HG03196 (cell line): ENCODE measurements at regions not wholly inside any gene's neighbourhood (a gene's known extent, or its start where the extent isn't known, plus 50 kb on each side); places are given as distances from the start of the nearest gene placed in this dataset.

Experiments
- ATAC-seq: cut with Tn5 transposase; IDR thresholded peaks from one replicate; pipeline ENCODE4 v1.9.1; 2021; ENCODE audit not compliant: unreplicated experiment

DNA sequence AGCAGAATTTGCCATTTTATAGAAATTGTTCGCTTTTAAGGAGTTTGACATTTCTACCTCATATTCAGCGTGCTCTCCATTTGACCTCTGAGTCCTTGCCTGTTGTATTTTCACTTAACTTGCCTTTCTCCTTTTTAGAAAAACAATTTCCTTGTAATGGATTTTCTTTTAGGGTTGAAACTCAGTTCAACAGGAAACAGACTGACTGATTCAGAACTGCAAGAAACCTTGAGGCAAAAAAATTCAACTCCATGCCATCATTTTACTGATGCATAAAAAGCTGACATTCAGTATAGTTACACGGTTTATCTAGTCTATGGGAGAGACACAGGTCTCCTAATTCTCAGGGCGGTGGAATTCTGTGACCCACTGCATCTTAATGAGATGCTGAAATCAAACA is 59.8 kb downstream of the MRPS30 start:
- no peak for ATAC-seq

GRCh38 chr5:44869928-44870327 is 61.2 kb downstream of the MRPS30 start:
- ATAC-seq: no peak

- no peak for ATAC-seq
Measured at GRCh38 chr5:44870430-44870829, 61.7 kb downstream of the MRPS30 start.

DNA sequence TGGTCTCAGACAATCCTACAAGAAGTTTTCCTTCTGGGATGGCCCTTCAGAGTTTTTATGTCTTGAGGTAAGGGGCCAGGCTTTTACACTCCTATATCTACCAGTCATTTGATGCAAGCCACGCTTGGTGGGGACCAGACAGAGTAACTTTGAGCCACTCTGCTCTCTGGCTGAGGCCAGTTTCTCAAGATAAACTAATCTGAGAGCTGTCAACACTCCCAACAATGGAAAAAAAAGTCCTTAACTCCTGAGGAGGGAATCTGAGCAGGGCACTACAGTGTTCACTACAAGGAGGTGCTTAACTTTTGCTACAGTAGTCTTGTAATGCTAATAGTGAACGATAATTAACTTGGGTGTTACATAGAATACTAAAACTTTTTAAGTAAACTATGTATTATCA is 62.7 kb downstream of the MRPS30 start:
- no peak for ATAC-seq

GRCh38 chr5:44875661-44876605 is 67.2 kb downstream of the MRPS30 start:
- ATAC-seq: peak; percentile 100

DNA sequence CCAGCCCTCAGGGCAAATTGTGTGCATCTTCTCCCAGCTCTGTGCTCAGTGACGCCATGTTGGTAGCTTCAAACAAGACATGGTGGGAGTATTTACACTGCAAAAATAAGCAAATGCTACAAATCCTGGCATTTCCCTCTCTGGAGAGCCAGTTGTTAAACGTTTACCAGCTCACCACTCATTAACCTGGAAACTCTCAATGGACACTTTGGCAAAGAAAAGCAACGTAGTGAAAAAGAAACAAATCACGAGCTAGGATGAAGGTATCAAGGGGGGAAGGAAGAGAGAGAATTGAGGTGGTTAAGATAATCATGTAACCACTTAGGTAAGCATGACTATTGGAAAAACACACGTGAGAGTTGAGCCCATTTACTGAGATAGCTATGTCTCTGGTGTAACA is 72.5 kb downstream of the MRPS30 start:
- no peak for ATAC-seq

DNA sequence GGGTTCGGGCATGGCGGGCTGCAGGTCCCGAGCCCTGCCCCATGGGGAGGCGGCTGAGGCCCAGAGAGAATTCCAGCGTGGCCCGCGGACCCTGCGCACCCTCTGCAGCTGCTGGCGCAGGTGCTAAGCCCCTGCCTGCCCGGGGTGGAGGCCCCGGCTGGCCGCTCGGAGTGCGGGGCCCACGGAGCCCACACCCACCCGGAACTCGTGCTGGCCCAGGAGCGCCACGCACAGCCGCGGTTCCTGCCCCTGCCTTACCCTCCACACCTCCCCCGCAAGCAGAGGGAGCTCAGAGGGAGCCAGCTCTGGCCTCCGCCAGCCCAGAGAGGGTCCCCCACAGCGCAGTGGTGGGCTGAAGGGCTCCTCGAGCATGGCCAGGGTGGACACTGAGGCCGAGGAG is 75.3 kb downstream of the MRPS30 start:
- no peak for ATAC-seq

DNA sequence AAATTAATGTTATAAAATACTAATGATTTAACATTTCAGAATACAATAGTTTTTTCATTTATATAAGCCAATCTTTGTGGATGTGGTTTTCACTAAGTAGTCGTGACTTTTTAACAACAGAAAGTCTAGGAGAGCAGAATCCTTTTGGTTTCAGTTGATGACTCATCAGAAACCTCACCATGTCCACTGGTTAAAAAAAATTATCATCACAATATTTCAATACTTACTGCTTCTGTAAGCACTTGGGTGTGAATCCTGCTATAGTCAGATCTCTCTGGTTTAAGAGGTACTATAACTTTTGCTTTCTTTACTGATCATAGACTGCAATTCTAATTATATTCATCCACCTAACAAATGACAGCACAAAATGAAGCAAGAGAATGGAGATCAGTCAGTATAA is 77.2 kb downstream of the MRPS30 start:
- peak; percentile 95 for ATAC-seq

DNA sequence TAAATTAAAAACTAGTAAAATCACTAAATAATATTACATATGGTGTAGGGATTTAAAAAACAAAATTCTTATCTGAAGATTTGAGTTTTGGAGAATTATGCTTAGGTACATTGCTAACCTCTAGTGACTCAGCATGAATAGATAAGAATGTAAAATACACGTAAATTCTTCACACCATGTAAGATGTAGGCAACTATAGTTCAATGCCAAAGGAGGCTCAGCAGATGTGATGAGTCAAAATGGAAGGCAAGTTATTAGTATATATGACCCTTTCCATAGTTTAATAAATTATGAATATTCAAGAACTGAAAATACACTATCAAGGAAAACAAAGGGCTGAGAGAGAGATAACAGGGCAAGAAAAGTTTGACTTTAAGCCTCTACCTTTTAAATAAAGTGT is 79.0 kb downstream of the MRPS30 start:
- ATAC-seq: no peak

DNA sequence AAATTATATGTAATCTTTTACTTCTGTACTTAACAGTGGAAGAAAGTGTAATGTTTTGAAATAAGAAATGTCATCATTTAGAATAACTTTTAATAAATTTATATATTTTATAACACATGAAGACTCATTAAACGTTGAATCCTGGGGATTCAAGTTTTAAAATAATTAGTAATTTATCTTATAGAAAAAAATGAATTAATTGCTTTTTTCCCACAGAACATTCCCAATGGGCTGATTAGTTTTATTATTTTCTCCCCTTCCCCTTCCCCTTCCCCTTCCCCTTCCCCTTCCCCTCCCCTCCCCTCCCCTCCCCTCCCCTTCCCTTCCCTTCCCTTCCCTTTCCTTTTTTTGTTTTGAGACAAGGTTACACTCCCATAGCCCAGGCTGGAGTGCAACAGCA is 79.7 kb downstream of the MRPS30 start:
- no peak for ATAC-seq

GRCh38 chr5:44891116-44891515 is 82.4 kb downstream of the MRPS30 start:
- no peak for ATAC-seq

DNA sequence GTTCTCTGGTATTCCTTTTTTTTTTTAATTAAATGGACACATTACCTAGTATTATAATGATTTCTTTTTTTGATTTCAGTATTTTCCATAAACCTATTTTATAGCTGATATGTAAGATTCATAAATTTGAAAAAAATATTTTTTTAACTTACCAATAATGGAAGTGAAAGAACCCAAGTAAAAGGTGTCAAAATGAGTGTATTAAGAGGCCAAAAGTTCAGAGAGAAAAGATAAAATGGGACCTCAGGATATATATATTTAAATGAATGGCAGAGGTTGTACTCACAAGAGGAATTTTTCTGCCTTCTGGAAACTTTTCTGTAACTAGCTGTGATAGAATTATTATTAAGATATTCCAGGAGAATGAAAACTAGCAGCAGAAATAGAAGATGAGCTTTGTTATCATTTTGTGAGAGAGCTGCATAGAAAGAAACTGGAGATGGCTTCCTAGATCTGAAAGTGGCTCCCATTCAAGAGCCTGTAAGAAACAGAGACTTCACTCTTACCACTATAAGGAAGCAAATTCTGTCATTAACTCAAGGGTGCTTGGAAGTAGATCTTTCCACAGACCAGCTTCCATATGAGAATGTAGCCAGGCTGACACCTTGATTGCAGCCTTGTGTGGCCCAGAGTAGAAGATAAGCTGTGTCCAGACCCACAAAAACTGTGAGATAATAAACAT is 91.7 kb downstream of the MRPS30 start:
- ATAC-seq: no peak

DNA sequence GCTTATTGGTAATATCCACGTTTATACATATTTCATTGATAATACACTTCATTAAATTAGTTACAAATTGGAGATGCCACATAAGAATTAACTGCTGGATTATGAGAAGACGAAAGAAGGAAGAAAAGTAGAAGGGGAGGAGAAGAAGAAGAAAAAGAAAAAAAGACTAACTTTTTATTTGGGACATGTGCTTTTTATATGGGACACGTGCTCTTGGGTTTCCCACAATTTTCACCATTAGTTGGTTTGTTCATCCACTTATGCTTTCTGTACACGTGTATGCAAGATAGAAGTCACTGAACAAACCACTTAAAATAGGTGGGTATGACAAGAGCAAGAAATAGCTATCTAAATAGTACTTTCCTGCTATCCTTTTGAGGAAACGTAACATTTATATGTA is 98.6 kb downstream of the MRPS30 start:
- ATAC-seq: no peak

- ATAC-seq: no peak
Measured at GRCh38 chr5:44909004-44909403, 100.3 kb downstream of the MRPS30 start.

DNA sequence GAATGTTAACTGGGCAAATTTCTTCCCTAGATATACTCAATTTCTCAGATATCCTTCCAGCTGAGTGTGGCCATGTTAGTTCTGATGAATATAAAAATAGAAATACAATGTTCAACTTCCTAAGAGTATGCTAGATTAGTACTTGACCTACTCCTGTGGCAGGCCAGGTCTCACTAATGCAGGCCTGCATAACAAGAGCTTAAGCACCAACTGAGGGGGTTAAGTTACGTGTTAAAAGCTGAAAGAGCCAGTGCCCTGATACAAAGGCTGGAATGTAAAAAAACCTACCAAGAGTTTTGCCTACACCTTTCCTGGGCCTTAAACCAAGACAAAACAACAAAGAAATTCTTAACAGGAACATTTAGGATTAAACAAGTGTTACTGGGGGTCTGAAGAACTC is 102.8 kb downstream of the MRPS30 start:
- no peak for ATAC-seq

DNA sequence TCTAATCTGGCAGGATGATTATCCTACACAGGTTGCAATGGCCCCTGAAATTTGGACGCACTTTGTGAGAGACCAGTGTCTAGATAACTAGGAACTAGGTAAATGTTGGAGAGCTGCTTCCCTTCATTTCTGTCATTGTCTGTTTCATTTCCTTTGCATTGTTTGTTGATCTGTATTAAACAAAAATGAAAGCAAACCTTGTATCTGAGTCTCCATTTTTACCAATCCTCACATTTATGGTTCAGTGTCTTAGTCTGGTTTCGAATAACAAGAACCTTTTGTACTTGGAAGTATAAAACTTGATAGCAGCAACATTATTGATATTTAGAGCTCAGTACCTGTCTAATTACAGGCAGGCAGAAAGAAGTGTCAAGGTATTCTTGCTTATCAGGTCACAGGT is 105.5 kb downstream of the MRPS30 start:
- no peak for ATAC-seq

DNA sequence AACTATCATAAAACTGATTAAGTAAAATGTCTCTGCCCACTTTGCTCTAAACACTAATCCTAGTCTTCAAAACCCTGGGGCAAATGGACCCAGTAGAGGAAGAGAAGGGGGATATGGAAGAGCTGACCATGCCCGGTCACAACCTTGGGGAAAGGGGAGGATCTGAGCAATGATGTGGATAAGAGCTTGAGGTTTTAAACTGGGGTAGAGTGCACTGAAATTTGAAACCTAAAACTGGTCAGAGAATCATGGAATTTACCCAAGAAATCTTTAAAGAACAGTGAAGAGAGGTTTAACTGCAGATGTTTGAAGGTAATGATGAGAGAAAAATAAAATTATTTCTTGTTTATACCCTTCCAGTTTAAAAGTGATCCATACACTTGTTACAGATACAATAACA is 110.8 kb downstream of the MRPS30 start:
- no peak for ATAC-seq

- ATAC-seq: no peak
Measured at GRCh38 chr5:44927115-44927733, 118.5 kb downstream of the MRPS30 start.

GRCh38 chr5:44932922-44933585 is 124.3 kb downstream of the MRPS30 start:
- peak; percentile 98 for ATAC-seq

DNA sequence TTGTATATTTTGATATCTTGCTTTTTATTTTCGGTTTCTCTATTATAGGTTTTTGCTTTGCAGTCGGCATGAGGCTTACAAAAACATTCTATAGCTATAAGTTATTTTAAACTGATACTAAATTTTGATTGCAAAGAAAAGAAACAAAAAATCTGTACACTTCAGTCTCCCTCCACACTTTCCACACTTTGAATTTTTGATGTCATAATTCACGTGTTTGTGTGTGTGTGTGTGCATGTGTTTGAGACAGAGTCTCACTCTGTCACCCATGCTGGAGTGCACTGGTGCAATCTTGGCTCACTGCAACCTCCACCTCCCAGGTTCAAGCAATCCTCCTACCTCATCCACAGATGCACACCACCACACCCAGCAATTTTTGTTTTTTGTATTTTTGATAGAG is 124.9 kb downstream of the MRPS30 start:
- ATAC-seq: peak; percentile 14

- no peak for ATAC-seq
Measured at GRCh38 chr5:44935262-44935661, 126.5 kb downstream of the MRPS30 start.
